ENCODE measurements at regions not wholly inside any gene's neighbourhood (a gene's known extent, or its start where the extent isn't known, plus 50 kb on each side); places are given as distances from the start of the nearest gene placed in this dataset.
"Not testable (repeated sequence)": the region's sequence is repeated elsewhere in the genome, so short reads cannot be mapped to it uniquely, and the experiment has no call there.

DNA sequence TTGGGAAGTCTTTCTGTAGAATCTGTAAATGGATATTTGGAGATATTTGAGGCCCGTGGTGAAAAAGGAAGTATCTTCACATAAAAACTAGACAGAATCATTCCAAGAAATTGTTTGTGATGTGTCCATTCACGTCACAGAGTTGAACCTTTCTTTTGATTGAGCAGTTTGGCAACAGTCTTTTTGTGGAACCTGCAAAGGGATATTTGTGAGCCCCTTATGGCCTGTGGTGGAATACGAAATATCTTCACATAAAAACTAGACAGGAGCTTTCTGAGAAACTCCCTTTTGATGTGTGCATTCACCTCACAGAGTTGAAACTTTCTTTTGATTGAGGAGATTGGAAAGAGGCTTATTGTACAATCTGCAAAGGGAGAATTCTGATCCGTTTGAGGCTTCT, 2980.4 kb downstream of the TUBA3C start:
- intact Hi-C loops (cut with DNase I); DNase-seq: not testable (repeated sequence)

DNA sequence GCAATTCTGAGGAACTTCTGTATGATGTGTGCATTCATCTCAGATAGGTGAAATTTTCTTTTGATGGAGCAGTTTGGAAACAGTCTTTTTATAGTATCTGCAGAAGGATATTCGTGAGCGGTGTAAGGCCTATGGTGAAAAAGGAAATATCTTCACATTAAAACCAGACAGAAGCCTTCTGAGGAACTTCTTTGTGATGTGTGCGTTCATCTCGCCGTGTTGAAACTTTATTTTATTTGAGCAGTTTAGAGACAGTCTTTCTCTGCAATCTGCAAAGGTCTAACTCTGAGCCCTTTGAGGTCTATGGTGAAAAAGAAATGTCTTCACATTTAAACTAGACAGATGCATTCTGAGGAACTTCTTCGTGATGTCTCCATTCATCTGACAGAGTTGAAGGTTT, 3021.0 kb downstream of the TUBA3C start:
- intact Hi-C loops (cut with DNase I); ATAC-seq (ENCODE audit: poor library complexity); DNase-seq: not testable (repeated sequence)

More for the DNA sequence above, 2980.4 kb downstream of the TUBA3C start:
- ATAC-seq (ENCODE audit: poor library complexity) = not testable (repeated sequence)

DNA sequence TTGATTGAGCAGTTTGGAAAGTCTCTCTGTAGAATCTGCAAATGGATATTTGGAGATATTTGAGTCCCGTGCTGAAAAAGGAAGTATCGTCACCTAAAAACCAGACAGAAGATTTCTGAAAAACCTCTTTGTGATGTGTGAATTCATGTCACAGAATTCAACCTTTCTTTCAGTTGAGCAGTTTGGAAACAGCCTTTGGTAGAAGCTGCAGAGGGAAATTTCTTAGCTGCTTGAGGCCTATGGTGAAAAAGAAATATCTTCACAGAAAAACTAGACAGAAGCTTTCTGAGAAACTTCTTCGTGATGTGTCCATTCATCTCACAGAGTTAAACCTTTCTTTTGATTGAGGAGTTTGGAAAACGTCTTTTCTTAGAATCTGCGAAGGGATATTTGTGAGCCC, 3022.7 kb downstream of the TUBA3C start:
- ATAC-seq (ENCODE audit: poor library complexity); DNase-seq; intact Hi-C loops (cut with DNase I): not testable (repeated sequence)

DNA sequence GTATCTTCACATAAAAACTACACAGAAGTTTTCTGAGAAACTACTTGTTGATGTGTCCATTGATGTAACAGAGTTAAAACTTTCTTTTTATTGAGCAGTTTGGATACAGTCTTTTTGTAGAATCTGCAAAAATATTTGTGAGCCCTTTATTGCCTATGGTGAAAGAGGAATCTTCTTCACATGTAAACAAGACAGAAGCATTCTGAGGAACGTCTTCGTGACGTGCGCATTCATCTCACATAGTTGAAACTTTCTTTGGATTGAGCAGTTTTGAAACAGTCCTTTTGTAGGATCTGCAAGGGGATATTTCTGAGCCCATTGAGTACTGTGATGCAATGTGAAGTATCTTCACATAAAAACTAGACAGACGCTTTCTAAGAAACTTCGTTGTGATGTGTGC, 3023.6 kb downstream of the TUBA3C start:
- DNase-seq = peak; percentile 41
- intact Hi-C loops (cut with DNase I); ATAC-seq (ENCODE audit: poor library complexity): not testable (repeated sequence)

DNA sequence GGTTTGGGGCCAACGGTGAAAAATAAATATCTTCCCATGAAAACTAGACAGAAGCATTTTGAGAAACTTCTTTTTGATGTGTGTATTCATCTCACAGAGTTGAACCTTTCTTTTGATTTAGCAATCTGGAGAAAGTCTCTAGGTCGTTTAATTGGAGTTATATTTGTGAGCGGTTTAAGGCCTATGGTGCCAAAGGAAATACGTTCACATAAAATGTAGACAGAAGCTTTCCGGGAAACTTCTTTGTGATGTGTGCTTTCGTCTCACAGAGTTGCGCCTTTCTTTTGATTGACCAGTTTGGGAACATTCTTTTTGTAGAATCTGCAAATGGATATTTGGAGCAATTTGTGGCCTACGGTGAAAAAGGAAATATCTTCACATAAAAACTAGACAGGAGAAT, 3028.8 kb downstream of the TUBA3C start:
- intact Hi-C loops (cut with DNase I); DNase-seq; ATAC-seq (ENCODE audit: poor library complexity): not testable (repeated sequence)

DNA sequence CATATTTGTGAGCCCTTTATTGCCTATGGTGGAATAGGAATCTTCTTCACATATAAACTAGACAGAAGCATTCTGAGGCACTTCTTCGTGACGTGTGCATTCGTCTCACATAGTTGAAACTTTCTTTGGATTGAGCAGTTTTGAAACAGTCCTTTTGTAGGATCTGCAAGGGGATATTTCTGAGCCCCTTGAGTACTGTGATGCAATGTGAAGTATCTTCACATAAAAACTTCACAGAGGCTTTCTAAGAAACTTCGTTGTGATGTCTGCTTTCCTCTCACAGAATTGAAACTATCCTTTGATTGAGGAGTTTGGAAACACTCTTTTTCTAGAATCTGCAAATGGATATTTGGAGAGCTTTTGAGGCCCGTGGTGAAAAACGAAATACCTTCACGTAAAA, 3030.3 kb downstream of the TUBA3C start:
- DNase-seq; ATAC-seq (ENCODE audit: poor library complexity); intact Hi-C loops (cut with DNase I): not testable (repeated sequence)

DNA sequence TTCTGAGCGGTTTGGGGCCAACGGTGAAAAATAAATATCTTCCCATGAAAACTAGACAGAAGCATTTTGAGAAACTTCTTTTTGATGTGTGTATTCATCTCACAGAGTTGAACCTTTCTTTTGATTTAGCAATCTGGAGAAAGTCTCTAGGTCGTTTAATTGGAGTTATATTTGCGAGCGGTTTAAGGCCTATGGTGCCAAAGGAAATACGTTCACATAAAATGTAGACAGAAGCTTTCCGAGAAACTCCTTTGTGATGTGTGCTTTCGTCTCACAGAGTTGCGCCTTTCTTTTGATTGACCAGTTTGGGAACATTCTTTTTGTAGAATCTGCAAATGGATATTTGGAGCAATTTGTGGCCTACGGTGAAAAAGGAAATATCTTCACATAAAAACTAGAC, 3032.2 kb downstream of the TUBA3C start:
- ATAC-seq (ENCODE audit: poor library complexity); intact Hi-C loops (cut with DNase I); DNase-seq: not testable (repeated sequence)

DNA sequence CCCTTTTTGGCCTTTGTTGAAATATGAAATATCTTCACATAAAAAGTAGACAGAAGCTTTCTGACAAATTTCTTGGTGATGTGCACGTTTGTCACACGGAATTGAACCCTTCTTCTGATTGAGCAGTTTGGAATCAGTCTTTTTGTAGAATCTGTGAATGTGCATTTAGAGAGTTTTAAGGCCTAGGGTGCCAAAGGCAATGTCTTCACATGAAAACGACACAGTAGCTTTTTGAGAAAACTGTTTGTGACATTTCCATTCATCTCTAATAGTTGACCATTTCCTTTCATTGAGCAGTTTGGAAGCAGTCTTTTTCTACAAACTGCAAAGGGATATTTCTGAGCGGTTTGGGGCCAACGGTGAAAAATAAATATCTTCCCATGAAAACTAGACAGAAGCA, 3036.0 kb downstream of the TUBA3C start:
- intact Hi-C loops (cut with DNase I); ATAC-seq (ENCODE audit: poor library complexity); DNase-seq: not testable (repeated sequence)

DNA sequence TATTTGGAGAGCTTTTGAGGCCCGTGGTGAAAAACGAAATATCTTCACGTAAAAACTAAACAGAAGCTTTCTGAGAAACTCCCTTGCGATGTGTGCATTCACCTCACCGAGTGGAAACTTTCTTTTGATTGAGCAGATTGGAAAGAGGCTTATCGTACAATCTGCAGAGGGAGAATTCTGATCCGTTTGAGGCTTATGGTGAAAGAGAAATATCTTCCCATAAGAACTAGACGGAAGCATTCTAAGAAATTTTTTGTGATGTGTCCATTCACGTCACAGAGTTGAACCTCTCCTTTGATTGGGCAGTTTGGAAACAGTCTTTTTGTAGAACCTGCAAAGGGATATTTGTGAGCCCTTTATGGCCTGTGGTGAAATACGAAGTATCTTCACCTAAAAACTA, 3040.3 kb downstream of the TUBA3C start:
- intact Hi-C loops (cut with DNase I); DNase-seq: not testable (repeated sequence)

DNA sequence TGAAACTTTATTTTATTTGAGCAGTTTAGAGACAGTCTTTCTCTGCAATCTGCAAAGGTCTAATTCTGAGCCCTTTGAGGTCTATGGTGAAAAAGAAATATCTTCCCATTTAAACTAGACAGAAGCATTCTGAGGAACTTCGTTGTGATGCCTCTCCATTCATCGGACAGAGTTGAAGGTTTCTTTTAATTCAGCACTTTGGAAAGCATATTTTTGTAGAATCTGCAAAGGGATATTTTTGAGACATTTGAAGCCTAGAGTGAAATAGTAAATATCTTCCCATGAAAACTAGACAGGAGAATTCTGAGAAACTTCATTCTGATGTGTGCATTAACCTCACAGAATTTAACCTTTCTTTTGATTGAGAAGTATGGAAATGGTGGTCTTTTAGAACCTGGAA, 3044.8 kb downstream of the TUBA3C start:
- ATAC-seq (ENCODE audit: poor library complexity); DNase-seq; intact Hi-C loops (cut with DNase I): not testable (repeated sequence)

More for the DNA sequence above, 3040.3 kb downstream of the TUBA3C start:
- not testable (repeated sequence) for ATAC-seq (ENCODE audit: poor library complexity)

DNA sequence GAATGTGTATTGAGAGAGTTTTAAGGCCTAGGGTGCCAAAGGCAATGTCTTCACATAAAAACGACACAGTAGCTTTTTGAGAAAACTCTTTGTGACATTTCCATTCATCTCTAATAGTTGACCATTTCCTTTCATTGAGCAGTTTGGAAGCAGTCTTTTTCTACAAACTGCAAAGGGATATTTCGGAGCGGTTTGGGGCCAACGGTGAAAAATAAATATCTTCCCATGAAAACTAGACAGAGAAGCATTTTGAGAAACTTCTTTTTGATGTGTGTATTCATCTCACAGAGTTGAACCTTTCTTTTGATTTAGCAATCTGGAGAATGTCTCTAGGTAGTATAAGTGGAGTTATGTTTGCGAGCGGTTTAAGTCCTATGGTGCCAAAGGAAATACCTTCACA, 3052.9 kb downstream of the TUBA3C start:
- DNase-seq; ATAC-seq (ENCODE audit: poor library complexity); intact Hi-C loops (cut with DNase I): not testable (repeated sequence)

DNA sequence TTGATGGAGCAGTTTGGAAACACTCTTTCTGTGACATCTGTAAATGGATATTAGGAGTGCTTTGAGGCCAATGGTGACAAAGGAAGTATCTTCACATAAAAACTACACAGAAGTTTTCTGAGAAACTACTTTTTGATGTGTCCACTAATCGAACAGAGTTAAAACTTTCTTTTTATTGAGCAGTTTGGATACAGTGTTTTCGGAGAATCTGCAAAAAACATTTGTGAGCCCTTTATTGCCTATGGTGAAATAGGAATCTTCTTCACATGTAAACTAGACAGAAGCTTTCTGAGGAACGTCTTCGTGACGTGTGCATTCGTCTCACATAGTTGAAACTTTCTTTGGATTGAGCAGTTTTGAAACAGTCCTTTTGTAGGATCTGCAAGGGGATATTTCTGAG, 3068.2 kb downstream of the TUBA3C start:
- DNase-seq; intact Hi-C loops (cut with DNase I); ATAC-seq (ENCODE audit: poor library complexity): not testable (repeated sequence)
